Nephron (organoid): ENCODE measurements at regions not wholly inside any gene's neighbourhood (a gene's known extent, or its start where the extent isn't known, plus 50 kb on each side); places are given as distances from the start of the nearest gene placed in this dataset.

Source experiments
- H3K27ac Mint-ChIP-seq, 3 experiments: 2 replicates each; pipeline ENCODE4 v1.8.0; 2020; ENCODE audit warnings: mixed read lengths in 3 of 3, mild to moderate bottlenecking in 2 of 3, moderate library complexity in 1 of 3
- H3K27me3 Mint-ChIP-seq: 2 replicates; pipeline ENCODE4 v1.8.0; 2021; ENCODE audit warnings: low read depth, mild to moderate bottlenecking, moderate library complexity, mixed read lengths
- H3K36me3 Mint-ChIP-seq: 2 replicates; pipeline ENCODE4 v1.8.0; 2020; ENCODE audit warnings: low read depth, mixed read lengths
- H3K4me1 Mint-ChIP-seq: 2 replicates; pipeline ENCODE4 v1.8.0; 2020; ENCODE audit warnings: mixed read lengths
- H3K4me3 Mint-ChIP-seq, 3 experiments: 2 replicates each; pipeline ENCODE4 v1.8.0; 2020; ENCODE audit warnings: mild to moderate bottlenecking in 3 of 3, mixed read lengths in 3 of 3, moderate library complexity in 2 of 3
- H3K9me3 Mint-ChIP-seq: 2 replicates; pipeline ENCODE4 v1.8.0; 2020; ENCODE audit warnings: mixed read lengths
- CTCF ChIP-seq, 3 experiments: fragments of 200-600 bp; sonication (generic); IDR thresholded peaks; one replicate each; pipeline ENCODE4 v1.5.0; 2021; ENCODE audit warnings: antibody characterized with exemption in 3 of 3; ENCODE audit not compliant: unreplicated experiment in 3 of 3

GRCh38 chr11:38155856-38156255 is 1557.8 kb upstream of the RAG2 start:
- Mint-ChIP-seq H3K27me3 (no peaks in the 10 kb centered on the region), H3K4me1 (no peaks in the 10 kb centered on the region), H3K27ac (no peak overlapping the region), H3K4me3 (no peak overlapping the region), H3K9me3 (peaks cover 3% of the 10 kb centered on the region), H3K36me3 (no peaks in the 10 kb centered on the region)
- no peak for TF ChIP-seq CTCF (IDR thresholded peaks at IDR 0.05; ENCODE audit: unreplicated experiment in 3 of 3)

GRCh38 chr11:38153985-38154384 is 1555.9 kb upstream of the RAG2 start:
- H3K36me3 Mint-ChIP-seq: no peaks in the 10 kb centered on the region
- H3K4me1 Mint-ChIP-seq: no peaks in the 10 kb centered on the region
- peaks cover 6% of the 10 kb centered on the region for H3K9me3 Mint-ChIP-seq
- H3K4me3 Mint-ChIP-seq: no peak overlapping the region
- TF ChIP-seq CTCF (IDR thresholded peaks at IDR 0.05; ENCODE audit: unreplicated experiment in 3 of 3): no peak
- no peaks in the 10 kb centered on the region for H3K27me3 Mint-ChIP-seq
- H3K27ac Mint-ChIP-seq: no peak overlapping the region

GRCh38 chr11:38143852-38144251 is 1545.8 kb upstream of the RAG2 start:
- Mint-ChIP-seq H3K4me3 (no peak overlapping the region), H3K4me1 (no peaks in the 10 kb centered on the region), H3K27ac (no peak overlapping the region), H3K27me3 (no peaks in the 10 kb centered on the region), H3K9me3 (peaks cover 17% of the 10 kb centered on the region), H3K36me3 (no peaks in the 10 kb centered on the region)
- no peak for TF ChIP-seq CTCF (IDR thresholded peaks at IDR 0.05; ENCODE audit: unreplicated experiment in 3 of 3)

- Mint-ChIP-seq H3K4me1 (no peaks in the 10 kb centered on the region), H3K4me3 (no peak overlapping the region), H3K27me3 (no peaks in the 10 kb centered on the region), H3K27ac (no peak overlapping the region), H3K36me3 (no peaks in the 10 kb centered on the region), H3K9me3 (peaks cover 13% of the 10 kb centered on the region)
- TF ChIP-seq CTCF (IDR thresholded peaks at IDR 0.05; ENCODE audit: unreplicated experiment in 3 of 3): no peak
Observed at GRCh38 chr11:38138972-38139371, 1540.9 kb upstream of the RAG2 start.

GRCh38 chr11:38136887-38137286 is 1538.9 kb upstream of the RAG2 start:
- Mint-ChIP-seq H3K27me3 (no peaks in the 10 kb centered on the region), H3K36me3 (no peaks in the 10 kb centered on the region), H3K4me1 (no peaks in the 10 kb centered on the region), H3K4me3 (no peak overlapping the region), H3K27ac (no peak overlapping the region), H3K9me3 (peaks cover 13% of the 10 kb centered on the region)
- TF ChIP-seq CTCF (IDR thresholded peaks at IDR 0.05; ENCODE audit: unreplicated experiment in 3 of 3): no peak

- Mint-ChIP-seq H3K27me3 (no peaks in the 10 kb centered on the region), H3K4me1 (peaks cover 19% of the 10 kb centered on the region), H3K36me3 (no peaks in the 10 kb centered on the region), H3K27ac (peak overlapping the region; percentile 30 to 63 (median 46)), H3K4me3 (no peak overlapping the region), H3K9me3 (peaks cover 5% of the 10 kb centered on the region)
- TF ChIP-seq CTCF (IDR thresholded peaks at IDR 0.05; ENCODE audit: unreplicated experiment in 3 of 3): no peak
Observed at GRCh38 chr11:38131535-38131934, 1533.5 kb upstream of the RAG2 start.
